GM19467 (cell line): ENCODE measurements at regions not wholly inside any gene's neighbourhood (a gene's known extent, or its start where the extent isn't known, plus 50 kb on each side); places are given as distances from the start of the nearest gene placed in this dataset.

ENCODE experiments used
- ATAC-seq: cut with Tn5 transposase; IDR thresholded peaks from one replicate; pipeline ENCODE4 v1.9.1; 2021; ENCODE audit warnings: mild to moderate bottlenecking, moderate library complexity; ENCODE audit not compliant: unreplicated experiment

GRCh38 chr5:173795601-173796000 lies 92.5 kb upstream of the CPEB4 start:
- no peak for ATAC-seq

- ATAC-seq: no peak
Measured at GRCh38 chr5:173796721-173797495, 91.2 kb upstream of the CPEB4 start.

- ATAC-seq: no peak
Measured at GRCh38 chr5:173798127-173798810, 89.9 kb upstream of the CPEB4 start.

GRCh38 chr5:173800340-173800739 lies 87.8 kb upstream of the CPEB4 start:
- no peak for ATAC-seq

- ATAC-seq: no peak
Measured at GRCh38 chr5:173801006-173801405, 87.1 kb upstream of the CPEB4 start.

- ATAC-seq: no peak
Measured at GRCh38 chr5:173802670-173803165, 85.4 kb upstream of the CPEB4 start.

GRCh38 chr5:173804579-173804978 lies 83.6 kb upstream of the CPEB4 start:
- no peak for ATAC-seq

GRCh38 chr5:173806270-173807035 lies 81.7 kb upstream of the CPEB4 start:
- ATAC-seq: no peak

- ATAC-seq: no peak
Measured at GRCh38 chr5:173807181-173807655, 80.9 kb upstream of the CPEB4 start.

- no peak for ATAC-seq
Measured at GRCh38 chr5:173808079-173808808, 79.9 kb upstream of the CPEB4 start.

- ATAC-seq: no peak
Measured at GRCh38 chr5:173809014-173809413, 79.1 kb upstream of the CPEB4 start.

- no peak for ATAC-seq
Measured at GRCh38 chr5:173812811-173813550, 75.2 kb upstream of the CPEB4 start.

GRCh38 chr5:173814053-173814452 lies 74.1 kb upstream of the CPEB4 start:
- ATAC-seq: no peak

- no peak for ATAC-seq
Measured at GRCh38 chr5:173815571-173815970, 72.6 kb upstream of the CPEB4 start.

GRCh38 chr5:173816728-173817127 lies 71.4 kb upstream of the CPEB4 start:
- no peak for ATAC-seq

GRCh38 chr5:173817561-173817960 lies 70.6 kb upstream of the CPEB4 start:
- no peak for ATAC-seq

- ATAC-seq: no peak
Measured at GRCh38 chr5:173819521-173819920, 68.6 kb upstream of the CPEB4 start.

- ATAC-seq: no peak
Measured at GRCh38 chr5:173823274-173823644, 64.9 kb upstream of the CPEB4 start.

- no peak for ATAC-seq
Measured at GRCh38 chr5:173823721-173824567, 64.2 kb upstream of the CPEB4 start.
